CD4-positive, alpha-beta T cell treated with Interleukin-21 for 1 hour (primary cell): ENCODE measurements at regions not wholly inside any gene's neighbourhood (a gene's known extent, or its start where the extent isn't known, plus 50 kb on each side); places are given as distances from the start of the nearest gene placed in this dataset.

Source experiments
- DNase-seq: peaks from one replicate; pipeline ENCODE4 v3.0.0-alpha.2; 2020

DNA sequence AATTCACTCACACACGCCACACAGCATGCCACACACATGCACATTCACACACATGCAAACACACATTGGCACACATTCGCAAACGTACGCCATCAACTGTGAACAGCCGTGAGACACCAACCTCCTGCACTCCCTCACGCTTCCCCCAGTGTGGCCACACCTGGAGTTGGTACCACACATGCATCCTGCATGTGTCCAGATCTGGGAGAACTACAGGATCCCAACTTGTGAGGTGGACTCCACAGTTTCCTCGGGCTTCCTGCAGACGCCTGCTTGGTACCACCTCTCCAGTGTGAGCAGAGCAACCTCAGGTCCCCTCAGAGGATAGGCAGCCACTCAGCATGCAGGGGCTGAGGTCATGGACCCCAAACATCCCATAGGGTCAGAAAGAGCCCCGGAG lies 239.0 kb downstream of the EIPR1 start:
- DNase-seq, result no peak

GRCh38 chr2:3137651-3138300 lies 239.8 kb downstream of the EIPR1 start:
- DNase-seq, result no peak

- DNase-seq, result no peak
Observed at GRCh38 chr2:3135676-3136075, 241.9 kb downstream of the EIPR1 start.

GRCh38 chr2:3134026-3134571 lies 243.5 kb downstream of the EIPR1 start:
- no peak for DNase-seq

GRCh38 chr2:3132966-3133365 lies 244.7 kb downstream of the EIPR1 start:
- no peak for DNase-seq

DNA sequence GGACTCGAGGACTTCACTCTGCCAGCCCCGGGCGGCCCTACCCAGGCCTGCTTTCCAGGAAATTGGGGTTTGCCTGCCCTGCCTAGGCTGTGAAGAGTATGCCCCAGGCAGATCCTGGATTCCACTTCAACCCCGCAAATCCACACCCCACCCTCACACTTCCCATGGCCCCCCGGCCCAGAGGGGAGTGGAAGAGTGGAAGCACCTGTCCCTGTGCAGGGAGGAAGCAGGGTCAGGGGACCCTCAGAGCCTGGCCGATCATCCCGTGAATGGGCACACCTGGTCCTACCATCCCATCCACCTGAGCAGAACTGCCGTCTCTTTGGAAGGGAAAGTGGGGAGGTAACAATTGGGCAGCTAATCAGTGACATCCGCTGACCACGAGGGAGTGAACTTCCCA lies 245.2 kb downstream of the EIPR1 start:
- DNase-seq, result no peak

- no peak for DNase-seq
Observed at GRCh38 chr2:3131636-3132326, 245.8 kb downstream of the EIPR1 start.

GRCh38 chr2:3130889-3131635 lies 246.6 kb downstream of the EIPR1 start:
- no peak for DNase-seq

DNA sequence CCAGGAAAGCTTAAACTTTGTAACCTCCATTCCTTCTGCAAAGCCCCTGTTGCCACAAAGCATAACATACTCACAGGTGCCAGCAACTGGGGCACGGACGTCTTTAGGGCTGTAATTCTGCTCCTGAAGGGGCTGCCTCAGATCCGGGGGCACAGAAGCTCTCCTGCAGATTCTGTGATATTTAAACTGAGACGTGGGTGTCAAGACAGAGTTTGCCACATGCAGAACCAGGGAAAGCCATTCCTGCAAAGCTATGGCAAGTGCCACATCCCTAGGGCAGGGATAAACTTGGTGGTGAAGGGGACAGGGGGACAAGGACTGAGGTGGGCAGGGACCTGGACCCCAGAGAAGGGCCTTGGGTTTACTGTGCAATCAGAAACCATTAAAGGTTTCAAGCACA lies 247.2 kb downstream of the EIPR1 start:
- no peak for DNase-seq

GRCh38 chr2:3129867-3130266 lies 247.8 kb downstream of the EIPR1 start:
- no peak for DNase-seq

DNA sequence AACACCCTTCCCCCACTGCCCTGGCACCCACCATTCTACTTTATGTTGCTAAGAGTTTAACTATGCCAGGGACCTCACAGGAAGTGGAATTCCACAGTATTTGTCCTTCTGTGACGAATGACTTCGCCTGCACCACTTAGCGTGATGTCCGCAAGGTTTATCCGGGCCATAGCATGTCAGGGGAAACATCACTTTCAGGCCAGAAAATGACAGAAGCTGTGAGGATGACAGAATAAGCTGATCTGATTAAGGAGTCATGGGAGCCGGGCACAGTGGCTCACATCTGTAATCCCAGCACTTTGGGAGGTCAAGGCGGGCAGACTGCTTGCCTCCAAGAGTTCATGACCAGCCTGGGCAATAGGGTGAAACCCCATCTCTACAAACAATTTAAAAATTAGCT lies 248.8 kb downstream of the EIPR1 start:
- no peak for DNase-seq

DNA sequence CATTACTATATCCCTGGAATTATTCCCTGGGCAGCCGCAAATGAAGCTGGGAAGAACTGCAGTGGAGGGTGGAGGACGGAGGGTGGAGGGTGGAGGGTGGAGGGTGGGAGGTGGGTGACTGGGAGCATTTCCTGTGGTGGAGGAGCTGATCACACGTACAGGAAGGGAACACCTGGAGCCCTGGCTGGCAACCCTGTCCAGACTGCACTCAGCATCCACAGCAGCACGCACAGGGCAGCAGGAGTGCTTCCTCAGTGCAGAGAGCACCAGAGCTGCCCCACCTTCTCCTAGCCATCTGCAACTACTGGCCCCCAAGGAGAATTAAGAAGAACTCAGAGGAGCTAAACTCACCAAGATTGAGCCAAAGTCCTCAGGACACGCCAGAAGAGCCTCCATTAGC lies 249.9 kb downstream of the EIPR1 start:
- no peak for DNase-seq

DNA sequence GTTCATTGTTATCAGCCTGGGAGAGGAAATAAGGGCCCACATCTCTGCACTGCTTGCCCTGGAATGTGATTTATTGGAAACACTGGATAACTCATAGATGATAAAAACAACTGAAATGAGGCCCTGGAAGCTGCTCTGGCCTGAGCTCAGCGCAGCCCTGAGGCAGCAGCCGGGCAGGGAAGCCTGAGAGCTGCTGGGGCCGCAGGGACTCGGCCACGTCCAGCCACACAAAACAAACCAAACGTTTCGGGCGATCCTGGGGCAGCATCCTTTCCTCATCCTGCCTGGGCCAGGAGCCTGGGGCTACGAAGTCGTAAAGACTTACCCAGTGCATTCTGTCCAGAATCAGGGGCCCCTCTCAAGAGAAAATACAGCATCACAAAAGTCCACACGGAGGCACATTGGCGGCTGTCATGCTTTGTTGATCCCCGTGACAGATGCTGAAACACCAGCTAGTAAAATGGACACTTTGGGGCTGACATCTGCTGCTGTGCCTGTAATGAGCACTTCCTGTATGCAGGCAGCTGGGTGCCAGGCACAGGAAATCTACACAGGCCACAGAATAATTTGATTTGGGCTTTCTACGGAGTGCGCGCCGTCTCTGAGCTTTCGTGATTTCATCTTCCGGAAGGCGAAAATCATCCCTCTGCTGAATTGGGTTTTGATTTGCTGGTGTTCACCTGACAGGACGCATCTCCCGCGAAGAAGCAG lies 250.6 kb downstream of the EIPR1 start:
- peak; percentile 4 for DNase-seq

DNA sequence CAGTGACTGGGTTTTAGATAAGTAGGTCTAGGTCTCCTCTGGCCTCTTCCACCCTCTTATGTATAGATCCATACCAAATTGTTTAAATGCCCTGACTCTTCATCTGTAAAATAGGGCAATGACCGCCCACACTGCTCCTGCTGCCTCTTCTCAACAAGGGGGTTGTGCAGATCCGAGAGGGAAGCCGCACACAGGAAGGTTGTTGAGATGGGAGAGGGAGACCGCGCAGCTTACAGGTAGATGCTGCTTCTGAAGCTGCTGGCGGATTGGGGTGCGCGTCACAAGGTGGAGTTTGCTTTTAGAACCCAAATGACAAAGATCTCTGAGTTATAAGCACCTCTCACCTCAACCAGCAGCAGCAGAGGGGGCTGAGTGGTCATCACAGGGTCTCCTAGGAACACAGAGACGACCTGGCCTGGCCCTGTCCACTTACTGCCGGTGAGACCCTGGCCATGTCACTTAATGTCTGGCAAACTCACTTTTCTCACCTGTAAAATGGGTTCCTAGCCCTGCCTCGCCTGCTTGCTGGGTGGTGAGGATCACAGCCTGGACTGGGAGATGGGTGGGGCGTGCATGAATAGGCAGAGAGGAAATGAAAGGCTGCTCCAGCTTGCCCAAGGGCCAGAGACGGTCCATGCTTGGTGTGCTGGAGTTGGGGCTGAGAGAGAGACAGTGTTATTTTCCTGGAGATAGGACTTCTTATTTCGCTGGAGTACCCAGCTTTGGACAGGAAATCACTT lies 251.3 kb downstream of the EIPR1 start:
- DNase-seq, result no peak

DNA sequence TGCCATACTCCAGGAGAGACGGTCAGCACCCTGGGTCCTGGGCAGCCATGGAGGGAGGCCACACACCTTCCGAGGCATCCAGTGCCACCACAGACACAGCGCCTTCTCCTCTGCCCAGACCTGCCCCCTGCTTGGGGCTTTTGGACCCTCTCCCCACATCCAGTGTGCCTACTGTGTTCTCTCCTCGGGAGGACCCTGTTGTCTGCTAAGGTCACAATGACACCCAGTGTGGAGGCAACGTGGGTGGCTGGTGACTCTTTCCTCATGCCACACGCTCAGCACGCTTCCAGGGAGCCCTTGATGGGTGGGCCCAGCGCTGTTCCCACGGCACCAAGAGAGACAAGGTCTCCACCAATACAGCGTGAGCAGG lies 251.9 kb downstream of the EIPR1 start:
- no peak for DNase-seq

DNA sequence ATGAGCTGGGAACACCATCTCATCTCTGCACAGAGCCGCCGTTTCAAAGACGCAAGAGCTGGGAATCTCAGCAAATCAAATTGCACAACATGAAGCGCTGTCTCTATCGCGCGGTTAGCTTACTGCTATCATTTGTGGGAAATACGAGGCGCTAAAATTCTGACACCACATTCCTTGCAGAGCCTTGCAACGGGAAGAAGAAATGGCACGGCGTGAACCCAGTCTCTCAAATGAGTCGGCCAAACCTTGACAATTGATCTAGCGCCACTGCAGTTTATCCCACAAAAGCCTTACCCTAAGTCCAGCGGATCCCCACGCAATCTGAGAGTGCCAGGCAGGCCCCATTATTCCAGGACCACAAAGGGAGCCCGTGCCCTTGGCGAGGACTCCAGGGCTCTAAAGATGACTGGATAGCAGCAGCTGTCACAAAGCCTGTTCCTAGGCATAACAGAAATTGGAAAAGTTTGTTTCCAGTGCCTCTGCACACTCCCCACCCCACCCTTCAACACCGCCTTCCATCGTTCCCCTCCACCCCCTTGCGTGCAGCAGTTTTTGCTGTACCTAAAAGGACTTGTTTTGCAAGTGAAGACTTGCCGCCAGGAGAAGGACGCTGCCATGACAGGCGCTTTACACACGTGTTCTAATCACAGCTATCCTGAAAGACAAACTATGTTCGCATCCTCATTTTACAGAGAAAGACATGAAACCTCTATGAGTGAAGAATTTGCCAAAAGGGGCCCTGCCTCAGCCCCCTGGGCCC lies 252.4 kb downstream of the EIPR1 start:
- DNase-seq, result no peak

DNA sequence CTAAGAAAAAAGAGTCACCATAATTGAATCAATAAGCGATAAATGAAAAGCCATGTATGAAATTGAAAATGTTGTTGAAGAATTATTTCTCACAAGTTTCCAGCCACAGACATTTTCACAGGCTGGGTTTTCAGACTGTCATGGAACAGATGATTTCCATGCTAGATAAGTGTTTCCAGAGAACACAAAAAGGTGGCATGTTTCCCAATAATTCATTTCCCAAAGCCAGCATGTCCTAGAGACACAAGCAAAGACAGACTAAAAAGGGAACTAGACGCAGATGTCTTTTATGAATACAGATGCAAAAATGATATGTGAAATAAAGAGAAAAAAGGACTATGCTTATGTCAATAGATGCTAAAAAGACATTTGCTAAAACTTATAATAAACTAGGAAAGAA lies 255.1 kb downstream of the EIPR1 start:
- DNase-seq, result no peak

DNA sequence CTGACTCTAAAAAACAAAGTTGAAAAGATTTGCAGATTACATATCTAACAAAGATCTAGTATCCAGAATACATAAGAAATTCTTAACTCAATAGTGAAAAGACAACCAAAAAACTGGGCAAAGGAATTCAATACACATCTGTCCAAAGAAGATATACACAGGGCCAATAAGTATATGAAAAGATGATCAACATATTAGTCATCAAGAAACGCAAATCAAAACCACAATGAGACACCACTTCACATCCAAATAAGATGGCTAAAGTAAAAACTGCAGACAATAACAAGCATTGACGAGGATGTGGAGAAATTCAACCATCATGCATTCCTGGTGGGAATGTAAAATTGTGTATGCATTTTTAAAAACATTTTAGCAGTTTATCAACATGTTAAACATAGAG lies 256.0 kb downstream of the EIPR1 start:
- DNase-seq, result no peak

- no peak for DNase-seq
Observed at GRCh38 chr2:3117650-3118216, 259.9 kb downstream of the EIPR1 start.

DNA sequence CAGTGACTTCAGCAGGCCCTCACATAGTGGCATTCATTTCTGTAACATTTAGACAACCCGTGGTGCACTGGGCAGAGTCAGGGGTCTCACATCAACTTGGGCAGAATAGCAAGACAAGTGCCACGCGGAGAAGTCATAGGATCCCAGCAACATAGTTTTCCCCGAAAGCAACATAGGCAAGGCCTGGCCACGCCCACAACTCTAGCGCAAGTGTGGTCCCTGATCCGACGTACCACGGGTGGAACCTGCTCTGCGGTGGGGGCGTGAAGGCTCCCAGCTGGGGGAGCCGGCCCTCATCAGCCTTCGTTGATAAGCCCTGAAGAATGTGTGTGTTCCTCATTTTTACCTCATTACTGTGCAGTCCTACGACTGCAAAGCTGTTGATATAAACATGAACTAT lies 261.2 kb downstream of the EIPR1 start:
- no peak for DNase-seq

GRCh38 chr2:3115301-3116042 lies 262.1 kb downstream of the EIPR1 start:
- no peak for DNase-seq
